ENCODE measurements at regions not wholly inside any gene's neighbourhood (a gene's known extent, or its start where the extent isn't known, plus 50 kb on each side); places are given as distances from the start of the nearest gene placed in this dataset.
"Not testable (repeated sequence)": the region's sequence is repeated elsewhere in the genome, so short reads cannot be mapped to it uniquely, and the experiment has no call there.

GRCh38 chr1:121088568-121088967 is 95.6 kb downstream of the FAM72B start:
- not testable (repeated sequence) for H3K4me3 ChIP-seq (ENCODE audit: low read depth in 1 of 2, low read length in 2 of 2); H3K4me1 ChIP-seq (ENCODE audit: control insufficient read depth in 1 of 2, insufficient read depth in 2 of 2, low read length in 2 of 2); H3K36me3 ChIP-seq (ENCODE audit: control insufficient read depth in 1 of 2, insufficient read depth in 2 of 2, low read length in 2 of 2); H3K9me3 ChIP-seq (ENCODE audit: control insufficient read depth in 1 of 2, low read length in 2 of 2); H3K27me3 ChIP-seq (ENCODE audit: low read depth, low read length); H3K27ac ChIP-seq (ENCODE audit: low read length)

- H3K36me3 ChIP-seq (ENCODE audit: control insufficient read depth in 1 of 2, insufficient read depth in 2 of 2, low read length in 2 of 2); H3K27me3 ChIP-seq (ENCODE audit: low read depth, low read length); H3K4me1 ChIP-seq (ENCODE audit: control insufficient read depth in 1 of 2, insufficient read depth in 2 of 2, low read length in 2 of 2); H3K4me3 ChIP-seq (ENCODE audit: low read depth in 1 of 2, low read length in 2 of 2); H3K9me3 ChIP-seq (ENCODE audit: control insufficient read depth in 1 of 2, low read length in 2 of 2); H3K27ac ChIP-seq (ENCODE audit: low read length): not testable (repeated sequence)
These were observed 91.7 kb downstream of the FAM72B start for GRCh38 chr1:121092329-121092968.

GRCh38 chr1:121095014-121095413 is 89.1 kb downstream of the FAM72B start:
- not testable (repeated sequence) for H3K27ac ChIP-seq (ENCODE audit: low read length); H3K36me3 ChIP-seq (ENCODE audit: control insufficient read depth in 1 of 2, insufficient read depth in 2 of 2, low read length in 2 of 2); H3K4me3 ChIP-seq (ENCODE audit: low read depth in 1 of 2, low read length in 2 of 2); H3K27me3 ChIP-seq (ENCODE audit: low read depth, low read length); H3K9me3 ChIP-seq (ENCODE audit: control insufficient read depth in 1 of 2, low read length in 2 of 2); H3K4me1 ChIP-seq (ENCODE audit: control insufficient read depth in 1 of 2, insufficient read depth in 2 of 2, low read length in 2 of 2)

GRCh38 chr1:121097127-121097866 is 86.8 kb downstream of the FAM72B start:
- H3K36me3 ChIP-seq (ENCODE audit: control insufficient read depth in 1 of 2, insufficient read depth in 2 of 2, low read length in 2 of 2); H3K27me3 ChIP-seq (ENCODE audit: low read depth, low read length); H3K4me1 ChIP-seq (ENCODE audit: control insufficient read depth in 1 of 2, insufficient read depth in 2 of 2, low read length in 2 of 2); H3K27ac ChIP-seq (ENCODE audit: low read length); H3K9me3 ChIP-seq (ENCODE audit: control insufficient read depth in 1 of 2, low read length in 2 of 2): not testable (repeated sequence)
- H3K4me3 ChIP-seq (ENCODE audit: low read depth in 1 of 2, low read length in 2 of 2): peak overlapping the region in 1 of 2 donors; percentile 8

GRCh38 chr1:121097867-121098215 is 86.3 kb downstream of the FAM72B start:
- not testable (repeated sequence) for H3K4me1 ChIP-seq (ENCODE audit: control insufficient read depth in 1 of 2, insufficient read depth in 2 of 2, low read length in 2 of 2); H3K27me3 ChIP-seq (ENCODE audit: low read depth, low read length); H3K27ac ChIP-seq (ENCODE audit: low read length); H3K36me3 ChIP-seq (ENCODE audit: control insufficient read depth in 1 of 2, insufficient read depth in 2 of 2, low read length in 2 of 2); H3K9me3 ChIP-seq (ENCODE audit: control insufficient read depth in 1 of 2, low read length in 2 of 2); H3K4me3 ChIP-seq (ENCODE audit: low read depth in 1 of 2, low read length in 2 of 2)

GRCh38 chr1:121109025-121109424 is 75.1 kb downstream of the FAM72B start:
- not testable (repeated sequence) for H3K36me3 ChIP-seq (ENCODE audit: control insufficient read depth in 1 of 2, insufficient read depth in 2 of 2, low read length in 2 of 2); H3K4me3 ChIP-seq (ENCODE audit: low read depth in 1 of 2, low read length in 2 of 2); H3K4me1 ChIP-seq (ENCODE audit: control insufficient read depth in 1 of 2, insufficient read depth in 2 of 2, low read length in 2 of 2); H3K27me3 ChIP-seq (ENCODE audit: low read depth, low read length); H3K9me3 ChIP-seq (ENCODE audit: control insufficient read depth in 1 of 2, low read length in 2 of 2); H3K27ac ChIP-seq (ENCODE audit: low read length)

- H3K4me1 ChIP-seq (ENCODE audit: control insufficient read depth in 1 of 2, insufficient read depth in 2 of 2, low read length in 2 of 2); H3K27ac ChIP-seq (ENCODE audit: low read length); H3K36me3 ChIP-seq (ENCODE audit: control insufficient read depth in 1 of 2, insufficient read depth in 2 of 2, low read length in 2 of 2); H3K27me3 ChIP-seq (ENCODE audit: low read depth, low read length); H3K9me3 ChIP-seq (ENCODE audit: control insufficient read depth in 1 of 2, low read length in 2 of 2): not testable (repeated sequence)
- H3K4me3 ChIP-seq (ENCODE audit: low read depth in 1 of 2, low read length in 2 of 2): peak overlapping the region in 1 of 2 donors; percentile 40
These were observed 67.4 kb downstream of the FAM72B start for GRCh38 chr1:121116522-121117297.

- not testable (repeated sequence) for H3K36me3 ChIP-seq (ENCODE audit: control insufficient read depth in 1 of 2, insufficient read depth in 2 of 2, low read length in 2 of 2); H3K27me3 ChIP-seq (ENCODE audit: low read depth, low read length); H3K27ac ChIP-seq (ENCODE audit: low read length); H3K9me3 ChIP-seq (ENCODE audit: control insufficient read depth in 1 of 2, low read length in 2 of 2); H3K4me1 ChIP-seq (ENCODE audit: control insufficient read depth in 1 of 2, insufficient read depth in 2 of 2, low read length in 2 of 2)
- peak overlapping the region in 1 of 2 donors; percentile 40 for H3K4me3 ChIP-seq (ENCODE audit: low read depth in 1 of 2, low read length in 2 of 2)
These were observed 66.9 kb downstream of the FAM72B start for GRCh38 chr1:121117298-121117611.

- H3K36me3 ChIP-seq (ENCODE audit: control insufficient read depth in 1 of 2, insufficient read depth in 2 of 2, low read length in 2 of 2); H3K27me3 ChIP-seq (ENCODE audit: low read depth, low read length); H3K4me1 ChIP-seq (ENCODE audit: control insufficient read depth in 1 of 2, insufficient read depth in 2 of 2, low read length in 2 of 2); H3K9me3 ChIP-seq (ENCODE audit: control insufficient read depth in 1 of 2, low read length in 2 of 2); H3K27ac ChIP-seq (ENCODE audit: low read length): not testable (repeated sequence)
- peak overlapping the region in 1 of 2 donors; percentile 47 for H3K4me3 ChIP-seq (ENCODE audit: low read depth in 1 of 2, low read length in 2 of 2)
These were observed 66.3 kb downstream of the FAM72B start for GRCh38 chr1:121117622-121118479.
